HG03280 (cell line): ENCODE measurements at regions not wholly inside any gene's neighbourhood (a gene's known extent, or its start where the extent isn't known, plus 50 kb on each side); places are given as distances from the start of the nearest gene placed in this dataset.

ENCODE experiments used
- ATAC-seq: cut with Tn5 transposase; IDR thresholded peaks from one replicate; pipeline ENCODE4 v1.9.1; 2021; ENCODE audit warnings: mild to moderate bottlenecking, moderate library complexity; ENCODE audit not compliant: unreplicated experiment

GRCh38 chr6:113313841-113314240 is 543.3 kb upstream of the MARCKS start:
- no peak for ATAC-seq

- no peak for ATAC-seq
These were observed 542.0 kb upstream of the MARCKS start for GRCh38 chr6:113315165-113315564.

- no peak for ATAC-seq
These were observed 541.3 kb upstream of the MARCKS start for GRCh38 chr6:113315879-113316278.

- no peak for ATAC-seq
These were observed 539.7 kb upstream of the MARCKS start for GRCh38 chr6:113317442-113317841.

GRCh38 chr6:113317891-113318574 is 539.1 kb upstream of the MARCKS start:
- ATAC-seq: no peak

- no peak for ATAC-seq
These were observed 538.6 kb upstream of the MARCKS start for GRCh38 chr6:113318575-113318917.

- no peak for ATAC-seq
These were observed 536.5 kb upstream of the MARCKS start for GRCh38 chr6:113320653-113321052.

GRCh38 chr6:113326781-113327180 is 530.4 kb upstream of the MARCKS start:
- no peak for ATAC-seq

GRCh38 chr6:113328886-113329381 is 528.2 kb upstream of the MARCKS start:
- ATAC-seq: no peak

GRCh38 chr6:113329942-113330635 is 527.1 kb upstream of the MARCKS start:
- no peak for ATAC-seq

GRCh38 chr6:113330636-113330946 is 526.6 kb upstream of the MARCKS start:
- no peak for ATAC-seq

GRCh38 chr6:113331021-113331420 is 526.1 kb upstream of the MARCKS start:
- ATAC-seq: no peak

GRCh38 chr6:113338644-113339043 is 518.5 kb upstream of the MARCKS start:
- ATAC-seq: no peak

GRCh38 chr6:113339209-113339608 is 517.9 kb upstream of the MARCKS start:
- no peak for ATAC-seq

GRCh38 chr6:113340371-113340770 is 516.8 kb upstream of the MARCKS start:
- no peak for ATAC-seq

GRCh38 chr6:113343940-113344339 is 513.2 kb upstream of the MARCKS start:
- ATAC-seq: no peak

GRCh38 chr6:113344969-113345368 is 512.2 kb upstream of the MARCKS start:
- ATAC-seq: no peak

- ATAC-seq: no peak
These were observed 509.7 kb upstream of the MARCKS start for GRCh38 chr6:113347436-113347835.

GRCh38 chr6:113350461-113350860 is 506.7 kb upstream of the MARCKS start:
- ATAC-seq: no peak

GRCh38 chr6:113351173-113351834 is 505.8 kb upstream of the MARCKS start:
- ATAC-seq: no peak

GRCh38 chr6:113352029-113352801 is 504.9 kb upstream of the MARCKS start:
- ATAC-seq: no peak
